ENCODE measurements at regions not wholly inside any gene's neighbourhood (a gene's known extent, or its start where the extent isn't known, plus 50 kb on each side); places are given as distances from the start of the nearest gene placed in this dataset.

- no peak for TF ChIP-seq CTCF (IDR thresholded peaks at IDR 0.05)
- H3K36me3 ChIP-seq = no peaks in the 10 kb centered on the region
- no peaks in the 10 kb centered on the region for H3K9me3 ChIP-seq
- no peak overlapping the region for H3K27ac ChIP-seq
- no peak overlapping the region for H3K4me3 ChIP-seq
- no peaks in the 10 kb centered on the region for H3K27me3 ChIP-seq
- no peak for DNase-seq (ENCODE audit: low spot score)
- no peaks in the 10 kb centered on the region for H3K4me1 ChIP-seq
Observed at GRCh38 chr22:49112176-49112575, 715.5 kb downstream of the BRD1 start.

DNA sequence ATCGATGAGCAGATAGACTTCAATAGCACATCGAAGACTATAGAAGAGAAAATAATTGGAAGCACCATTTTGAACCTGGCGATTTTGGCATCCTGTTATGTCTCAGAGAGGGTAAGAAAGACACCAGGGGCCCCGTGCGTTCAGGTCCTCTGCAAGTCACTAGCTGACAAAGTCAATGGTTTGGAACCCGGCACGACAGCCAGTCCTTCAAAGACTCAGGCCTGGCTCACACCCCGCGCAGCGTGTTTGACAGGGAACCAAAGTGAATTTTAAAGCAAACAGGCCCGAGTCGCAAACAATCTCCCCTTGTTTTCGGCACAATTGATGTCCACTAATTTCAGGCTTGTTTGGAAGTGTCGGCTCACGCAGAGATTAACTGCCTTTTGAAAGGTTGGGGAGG, 716.6 kb downstream of the BRD1 start:
- no peaks in the 10 kb centered on the region for H3K27me3 ChIP-seq
- no peak for TF ChIP-seq CTCF (IDR thresholded peaks at IDR 0.05)
- no peaks in the 10 kb centered on the region for H3K4me1 ChIP-seq
- DNase-seq (ENCODE audit: low spot score) = no peak
- no peak overlapping the region for H3K4me3 ChIP-seq
- H3K27ac ChIP-seq = no peak overlapping the region
- no peaks in the 10 kb centered on the region for H3K9me3 ChIP-seq
- no peaks in the 10 kb centered on the region for H3K36me3 ChIP-seq

GRCh38 chr22:49108636-49109315, 718.9 kb downstream of the BRD1 start:
- H3K27me3 ChIP-seq = no peaks in the 10 kb centered on the region
- no peaks in the 10 kb centered on the region for H3K9me3 ChIP-seq
- no peak overlapping the region for H3K27ac ChIP-seq
- H3K4me1 ChIP-seq = no peaks in the 10 kb centered on the region
- TF ChIP-seq CTCF (IDR thresholded peaks at IDR 0.05) = no peak
- DNase-seq (ENCODE audit: low spot score) = no peak
- no peaks in the 10 kb centered on the region for H3K36me3 ChIP-seq
- no peak overlapping the region for H3K4me3 ChIP-seq

GRCh38 chr22:49107961-49108530, 719.6 kb downstream of the BRD1 start:
- DNase-seq (ENCODE audit: low spot score) = no peak
- H3K36me3 ChIP-seq = no peaks in the 10 kb centered on the region
- no peaks in the 10 kb centered on the region for H3K4me1 ChIP-seq
- no peak for TF ChIP-seq CTCF (IDR thresholded peaks at IDR 0.05)
- H3K4me3 ChIP-seq = no peak overlapping the region
- H3K27me3 ChIP-seq = no peaks in the 10 kb centered on the region
- no peaks in the 10 kb centered on the region for H3K9me3 ChIP-seq
- no peak overlapping the region for H3K27ac ChIP-seq

- no peaks in the 10 kb centered on the region for H3K9me3 ChIP-seq
- H3K36me3 ChIP-seq = no peaks in the 10 kb centered on the region
- H3K4me3 ChIP-seq = no peak overlapping the region
- no peaks in the 10 kb centered on the region for H3K27me3 ChIP-seq
- no peak for TF ChIP-seq CTCF (IDR thresholded peaks at IDR 0.05)
- no peaks in the 10 kb centered on the region for H3K4me1 ChIP-seq
- no peak overlapping the region for H3K27ac ChIP-seq
- no peak for DNase-seq (ENCODE audit: low spot score)
Observed at GRCh38 chr22:49107561-49107960, 720.1 kb downstream of the BRD1 start.

DNA sequence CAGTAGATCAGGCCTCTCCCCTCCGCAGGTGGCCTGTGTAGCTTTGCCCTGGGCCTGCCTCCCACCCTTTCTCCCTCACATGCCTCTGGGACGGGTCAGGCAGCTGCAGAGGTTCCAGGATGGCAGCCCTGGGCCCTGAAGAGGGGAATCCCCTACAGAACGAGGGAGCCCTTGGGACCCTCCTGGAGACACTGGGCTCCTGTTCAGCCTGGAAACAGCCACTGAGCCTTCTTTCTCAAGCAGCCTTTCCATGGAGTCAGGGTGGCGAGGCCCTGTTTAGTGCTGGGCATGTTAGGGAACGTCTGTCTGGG, 720.9 kb downstream of the BRD1 start:
- H3K4me1 ChIP-seq = no peaks in the 10 kb centered on the region
- H3K9me3 ChIP-seq = no peaks in the 10 kb centered on the region
- no peak overlapping the region for H3K4me3 ChIP-seq
- H3K36me3 ChIP-seq = no peaks in the 10 kb centered on the region
- DNase-seq (ENCODE audit: low spot score) = no peak
- no peak overlapping the region for H3K27ac ChIP-seq
- H3K27me3 ChIP-seq = no peaks in the 10 kb centered on the region
- no peak for TF ChIP-seq CTCF (IDR thresholded peaks at IDR 0.05)

Data from right atrium auricular region (tissue), 2 donors.